Activated CD4-positive, alpha-beta T cell treated with anti-CD3 and anti-CD28 coated beads, Interleukin-10, Interleukin-2, amounts not matched to agents 100 ng/mL and 50 ng/mL, durations not matched to agents 16 hours and 8 hours (primary cell): ENCODE measurements at regions not wholly inside any gene's neighbourhood (a gene's known extent, or its start where the extent isn't known, plus 50 kb on each side); places are given as distances from the start of the nearest gene placed in this dataset.
"Not testable (repeated sequence)": the region's sequence is repeated elsewhere in the genome, so short reads cannot be mapped to it uniquely, and the experiment has no call there.

Experiments used
- DNase-seq: peaks from one replicate; pipeline ENCODE4 v3.0.0-alpha.2; 2020

DNA sequence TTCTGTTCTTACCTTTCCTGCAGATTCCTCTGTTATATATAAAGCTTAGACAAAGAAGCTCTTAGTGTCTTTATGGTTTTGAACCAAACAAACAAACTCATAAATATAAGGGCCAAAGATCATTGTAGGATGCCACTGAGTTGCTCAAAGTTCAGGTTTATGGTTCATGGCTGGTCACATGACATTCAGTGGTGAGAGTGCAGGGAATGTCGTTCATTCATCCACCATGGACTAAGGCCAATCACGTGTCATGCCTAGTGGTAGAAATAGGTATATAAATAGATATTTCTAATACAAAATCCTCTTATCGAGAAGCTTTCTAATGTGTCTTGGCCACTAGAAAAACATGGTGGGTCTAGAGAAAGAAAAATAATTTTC, 119.4 kb downstream of the GATA3 start:
- DNase-seq, result no peak

DNA sequence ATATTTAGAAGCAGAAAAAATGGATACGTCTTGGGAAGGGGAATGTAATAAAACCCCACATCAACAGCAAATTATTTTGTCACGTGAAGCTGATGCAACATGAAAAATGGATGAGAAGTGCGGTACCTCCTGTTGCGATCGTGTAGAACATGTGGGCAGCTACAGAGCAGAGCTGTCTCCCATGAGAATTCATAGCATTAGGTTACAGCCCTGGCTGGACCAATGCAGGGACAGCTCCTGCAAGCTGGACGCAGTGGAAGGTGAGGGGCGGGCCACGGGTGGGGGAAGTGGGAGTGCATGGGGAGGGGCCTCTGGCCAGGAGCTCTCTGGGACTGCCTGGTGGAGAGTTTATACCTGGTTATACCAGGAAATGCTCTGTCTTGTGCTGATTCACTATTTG, 120.3 kb downstream of the GATA3 start:
- DNase-seq, result no peak

DNA sequence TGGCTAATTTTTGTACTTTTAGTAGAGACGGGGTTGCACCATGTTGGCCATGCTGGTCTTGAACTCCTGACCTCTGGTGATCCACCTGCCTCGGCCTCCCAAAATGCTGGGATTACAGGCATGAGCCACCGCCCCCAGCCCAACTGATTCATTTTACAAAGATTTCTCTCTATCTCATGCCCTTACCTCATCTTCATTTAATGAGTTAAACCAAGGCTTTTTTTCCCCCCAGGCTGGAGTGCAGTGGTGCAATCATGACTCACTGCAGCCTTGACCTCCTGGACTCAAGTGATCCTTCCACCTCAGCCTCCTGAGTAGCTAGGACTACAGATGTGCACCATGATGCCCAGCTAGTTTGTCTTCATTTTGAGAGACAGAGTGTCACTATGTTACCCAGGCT, 123.0 kb downstream of the GATA3 start:
- DNase-seq, result not testable (repeated sequence)

DNA sequence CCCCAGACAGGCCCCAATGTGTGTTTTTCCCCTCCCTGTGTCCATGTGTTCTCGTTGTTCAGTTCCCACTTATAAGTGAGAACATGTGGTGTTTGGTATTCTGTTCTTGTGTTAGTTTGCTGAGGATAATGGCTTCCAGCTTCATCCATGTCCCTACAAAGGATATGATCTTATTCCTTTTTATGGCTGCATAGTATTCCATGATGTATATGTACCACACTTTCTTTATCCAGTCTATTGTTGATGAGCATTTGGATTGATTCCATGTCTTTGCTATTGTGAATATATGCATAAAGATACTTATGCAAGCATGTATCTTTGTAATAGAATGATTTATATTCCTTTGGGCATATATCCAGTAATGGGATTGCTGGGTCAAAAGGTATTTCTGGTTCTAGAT, 125.3 kb downstream of the GATA3 start:
- not testable (repeated sequence) for DNase-seq

DNA sequence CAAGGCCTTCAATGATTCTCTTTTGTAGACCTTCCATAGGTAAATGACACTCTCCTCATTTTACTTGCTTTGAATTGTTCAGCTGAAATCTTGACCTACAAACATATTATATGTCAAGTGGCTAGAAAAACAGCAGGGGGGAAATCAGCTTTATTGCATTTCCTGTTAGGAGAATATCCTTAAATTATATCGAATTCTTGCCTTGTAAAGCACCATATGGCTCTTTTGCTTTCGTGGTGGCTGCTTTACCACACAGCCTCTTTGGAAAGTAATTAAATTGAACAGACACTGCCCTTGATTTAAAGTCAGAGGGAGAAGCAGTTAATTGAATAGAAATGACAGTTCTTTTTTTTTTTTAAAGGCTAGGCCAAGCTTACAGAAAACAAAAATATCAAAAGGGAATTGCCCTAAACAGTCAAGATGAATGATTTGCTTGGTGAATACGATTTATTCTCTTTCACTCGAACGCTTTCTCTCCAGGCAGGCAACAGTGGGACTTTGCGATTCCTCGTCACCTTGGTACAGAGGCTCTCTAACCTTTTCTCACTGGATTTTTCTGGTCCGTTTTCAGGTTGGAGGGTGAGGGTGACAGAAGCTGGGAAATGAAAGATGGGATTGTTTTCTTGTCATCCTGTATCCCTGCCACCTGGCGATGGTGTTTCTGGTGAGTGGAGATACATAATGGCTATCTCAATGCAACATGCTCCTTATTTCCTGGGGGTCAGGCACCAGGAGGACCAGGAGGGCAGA, 126.0 kb downstream of the GATA3 start:
- no peak for DNase-seq

DNA sequence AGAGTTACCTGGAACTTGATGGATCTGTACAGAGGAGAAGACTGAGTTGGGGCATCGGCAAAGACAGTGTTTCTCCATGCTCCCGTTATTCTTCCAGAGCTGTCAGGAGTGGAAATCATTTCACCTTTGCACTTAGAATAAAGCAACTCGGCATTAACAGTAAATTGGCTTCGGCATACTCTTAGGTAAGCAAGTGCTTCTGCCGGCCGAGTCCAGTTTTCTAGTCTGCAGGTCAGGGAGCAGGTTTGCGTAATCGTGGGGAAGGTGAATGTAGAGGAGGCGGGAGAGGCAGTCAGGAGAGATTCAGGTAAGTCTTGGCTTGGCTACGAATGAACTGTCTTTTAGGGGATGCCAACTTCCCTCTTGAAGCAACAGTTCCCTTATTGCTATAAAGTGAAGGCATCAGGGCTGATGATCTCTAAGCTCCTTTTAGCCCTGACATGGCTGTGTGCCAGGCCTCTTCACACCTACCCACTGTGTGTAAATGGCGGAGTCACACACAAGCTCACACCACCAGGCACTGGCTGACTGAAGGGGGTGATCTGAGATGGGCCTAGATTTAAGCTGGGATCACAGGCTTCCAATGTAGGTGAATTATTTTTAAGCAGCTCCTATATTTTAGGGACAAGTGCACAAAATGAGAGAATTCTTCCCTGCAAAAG, 127.1 kb downstream of the GATA3 start:
- DNase-seq, result no peak

DNA sequence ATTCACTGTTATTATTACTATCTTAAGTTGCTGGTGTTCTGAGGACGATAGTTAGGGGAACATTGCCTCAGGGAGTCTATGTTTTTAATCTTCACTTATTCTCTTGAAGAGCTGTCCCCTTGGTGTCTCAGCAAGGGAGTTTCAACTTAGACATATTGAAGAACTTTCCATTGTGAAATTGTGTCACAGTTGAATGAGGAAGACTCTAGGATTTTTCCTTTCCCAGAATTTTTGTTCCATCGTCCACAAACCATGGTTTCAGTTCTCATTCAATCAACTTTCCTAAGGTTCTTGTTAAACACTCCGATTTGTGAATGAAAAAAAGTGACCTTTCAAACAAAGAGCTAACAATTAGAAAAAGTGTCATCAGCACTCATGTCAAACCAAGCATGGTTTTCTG, 128.3 kb downstream of the GATA3 start:
- no peak for DNase-seq

DNA sequence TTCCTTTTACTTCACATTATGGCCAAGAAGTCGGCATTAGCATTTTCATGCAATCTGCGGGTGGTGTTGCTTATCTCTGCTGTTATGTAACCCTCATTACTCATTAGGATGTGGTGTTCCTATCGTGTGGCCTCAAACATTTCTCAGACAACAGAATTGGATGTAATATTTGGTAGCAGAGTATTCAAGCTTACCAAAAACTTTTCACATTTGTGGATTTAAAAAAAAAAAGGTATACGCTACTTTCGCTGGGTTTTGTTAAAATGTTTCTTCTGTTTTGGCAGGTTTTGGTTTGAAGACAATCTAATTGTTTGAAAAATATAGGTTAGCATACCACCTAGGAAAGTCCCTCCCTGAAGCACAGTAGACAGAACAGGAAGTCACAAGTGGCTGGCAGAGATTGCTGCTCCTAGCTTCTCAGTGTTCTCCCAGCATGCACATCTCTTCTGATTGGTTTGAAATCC, 128.8 kb downstream of the GATA3 start:
- DNase-seq, result peak; percentile 66

DNA sequence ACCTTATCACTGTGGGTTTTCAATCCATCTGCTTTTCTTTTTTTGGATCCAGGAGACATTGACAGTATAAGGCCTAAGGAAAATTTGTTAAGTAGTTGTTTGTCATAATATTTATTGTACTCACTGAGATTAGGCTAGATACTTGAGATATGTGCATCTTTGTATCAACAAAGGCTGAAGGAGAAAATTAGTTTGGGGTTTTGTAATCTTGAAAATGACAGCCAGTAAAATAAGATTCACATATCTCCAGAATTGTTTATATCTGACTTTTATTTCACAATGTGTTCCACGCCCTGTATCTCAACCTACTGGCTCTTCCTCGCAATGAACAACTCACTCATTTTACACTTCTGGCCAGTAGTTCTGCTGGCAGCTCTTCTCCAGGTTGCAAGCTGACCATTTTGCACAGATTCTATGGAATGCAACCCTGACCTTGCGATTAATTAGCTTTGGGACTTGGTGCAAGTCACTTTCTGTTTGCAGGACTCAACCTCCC, 132.7 kb downstream of the GATA3 start:
- DNase-seq, result no peak

DNA sequence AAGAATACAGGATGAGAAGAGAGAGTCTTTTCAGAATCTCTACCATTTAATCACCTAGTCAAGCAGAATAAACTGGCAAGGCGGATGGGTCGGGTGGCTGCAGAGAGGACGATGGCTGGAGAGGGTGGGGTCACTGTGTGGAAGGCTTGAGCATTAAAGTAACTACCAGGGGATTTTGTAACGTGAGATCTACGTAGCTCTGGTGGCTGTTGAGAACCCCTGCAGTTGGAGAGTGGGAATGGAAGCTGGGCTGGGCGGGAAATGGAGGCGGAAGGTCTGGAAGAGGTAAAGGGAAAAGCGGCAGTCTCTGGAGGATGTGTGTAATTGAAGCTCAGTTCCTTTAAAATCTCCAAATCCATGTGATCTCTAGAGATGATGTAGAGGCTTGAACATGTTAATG, 135.0 kb downstream of the GATA3 start:
- DNase-seq, result no peak

DNA sequence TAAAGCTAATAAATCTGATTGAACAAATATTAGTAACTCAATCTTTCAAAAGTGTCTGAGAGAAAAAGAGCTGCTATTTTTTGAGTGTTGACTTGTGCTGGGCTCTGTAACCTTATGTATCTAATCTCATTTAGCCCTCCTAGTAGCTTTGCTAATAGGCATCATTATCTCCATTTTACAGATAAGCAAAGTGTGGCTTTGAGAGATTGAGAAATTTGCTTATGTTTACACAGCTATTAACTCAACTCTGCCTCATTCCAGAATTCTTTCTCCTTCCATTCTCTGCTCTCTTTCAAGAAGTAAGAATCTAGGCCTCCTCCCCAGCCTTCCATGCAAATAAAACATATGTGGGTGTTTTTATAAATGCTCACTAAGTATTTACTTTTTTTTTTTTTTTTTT, 137.8 kb downstream of the GATA3 start:
- DNase-seq, result no peak

DNA sequence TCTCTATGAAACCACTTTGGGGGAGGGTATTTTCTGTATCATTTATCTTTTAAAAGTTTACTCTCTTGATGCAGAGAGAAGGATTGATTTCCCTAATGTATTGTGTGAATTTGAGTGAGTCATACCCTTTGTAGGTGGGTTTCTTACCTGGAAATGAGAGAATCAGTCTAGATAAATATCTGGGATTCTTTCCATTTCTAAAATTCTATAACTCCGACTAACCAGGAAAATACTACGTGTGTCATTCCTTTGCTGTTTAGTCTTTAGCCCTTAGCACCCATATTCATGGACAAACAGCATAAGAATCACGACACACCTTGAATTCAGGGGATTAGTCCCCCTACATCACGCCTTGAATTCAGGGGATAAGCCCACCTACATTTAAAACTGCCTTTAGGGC, 139.1 kb downstream of the GATA3 start:
- no peak for DNase-seq

DNA sequence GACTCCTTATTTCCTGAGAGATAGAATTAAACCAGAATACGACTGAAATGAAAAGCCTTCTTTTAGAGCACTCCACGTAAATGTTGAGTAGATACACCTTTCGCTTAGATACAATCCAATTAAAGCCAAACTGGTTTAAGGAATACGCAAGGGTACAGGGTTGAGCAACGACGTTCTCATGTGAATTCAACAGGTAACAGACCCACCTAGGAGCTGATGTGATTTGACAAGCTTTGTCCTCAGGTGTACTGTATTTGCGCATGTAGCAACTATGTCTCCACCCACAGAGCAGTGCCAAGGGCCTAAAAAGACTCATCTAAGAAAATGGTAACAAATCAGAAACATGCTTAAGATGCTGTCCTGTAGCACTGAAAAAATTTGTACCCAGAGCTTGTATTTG, 139.6 kb downstream of the GATA3 start:
- no peak for DNase-seq

DNA sequence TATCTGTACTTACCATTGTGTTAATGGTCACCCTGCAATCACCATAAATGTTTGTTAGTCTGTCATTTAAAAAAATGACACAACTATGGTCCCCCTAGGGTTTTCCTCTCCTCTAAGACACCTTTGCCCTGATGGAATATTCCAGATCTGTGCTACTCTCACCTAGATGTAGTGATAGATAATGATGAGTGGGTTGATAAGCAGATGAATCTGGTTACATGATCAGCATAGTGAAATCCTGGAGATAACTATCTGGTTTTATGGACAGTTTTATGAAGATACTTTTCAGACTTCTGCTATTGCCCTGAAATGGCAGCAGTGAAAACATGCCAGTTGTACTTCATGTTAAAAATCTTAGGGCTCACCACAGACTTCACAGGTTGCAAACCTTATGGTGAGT, 152.4 kb downstream of the GATA3 start:
- no peak for DNase-seq

DNA sequence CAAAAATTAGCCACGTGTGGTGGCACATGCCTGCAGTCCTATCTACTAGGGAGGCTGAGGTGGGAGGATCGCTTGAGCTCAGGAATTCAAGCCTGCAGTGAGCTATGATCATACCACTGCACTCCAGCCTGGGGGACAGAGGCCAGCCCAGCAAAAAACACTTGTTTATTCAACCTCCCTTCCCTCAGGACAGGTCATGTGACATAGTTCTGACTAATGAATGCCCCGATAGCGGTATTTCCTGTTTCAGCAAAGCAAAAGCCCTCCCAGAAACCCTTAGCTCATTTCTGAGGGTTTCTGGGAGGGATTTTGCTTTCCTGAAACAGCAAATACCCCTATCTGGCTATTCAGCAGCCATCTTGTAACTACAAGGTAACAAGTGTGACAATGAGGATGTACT, 157.1 kb downstream of the GATA3 start:
- no peak for DNase-seq

DNA sequence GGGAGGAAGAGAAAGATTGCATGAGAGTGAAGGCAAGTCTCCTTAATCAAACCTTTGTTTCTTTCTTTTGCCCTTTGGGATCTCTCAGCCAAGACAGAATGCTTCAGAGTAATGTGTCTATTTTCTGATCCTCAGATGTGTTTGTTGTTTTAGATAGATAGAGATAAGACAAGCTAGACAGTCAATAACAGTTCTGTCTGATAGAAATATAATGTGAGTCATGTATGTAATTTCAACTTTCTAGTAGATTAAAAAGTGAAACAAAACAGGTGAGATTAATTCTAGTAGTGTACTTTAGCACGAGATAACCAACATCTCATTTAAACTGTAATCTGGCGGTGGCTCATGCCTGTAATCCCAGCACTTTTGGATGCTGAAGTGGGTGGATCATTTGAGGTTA, 159.2 kb downstream of the GATA3 start:
- DNase-seq, result no peak

DNA sequence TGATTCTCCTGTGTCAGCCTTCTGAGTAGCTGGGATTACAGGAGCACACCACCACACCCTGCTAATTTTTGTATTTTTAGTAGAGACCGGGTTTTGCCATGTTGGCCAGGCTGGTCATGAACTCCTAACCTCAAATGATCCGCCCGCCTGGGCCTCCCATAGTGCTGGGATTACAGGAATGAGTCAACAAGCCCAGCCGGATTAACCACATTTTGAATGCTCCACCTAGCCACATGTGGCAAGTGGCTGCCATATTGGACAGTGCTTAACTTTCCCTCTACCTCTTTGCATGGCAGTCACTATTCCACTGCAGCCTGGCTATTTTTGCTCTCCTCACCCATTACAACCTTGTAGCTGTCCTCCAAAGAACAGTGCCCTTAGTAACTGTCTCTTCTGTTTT, 160.1 kb downstream of the GATA3 start:
- no peak for DNase-seq

DNA sequence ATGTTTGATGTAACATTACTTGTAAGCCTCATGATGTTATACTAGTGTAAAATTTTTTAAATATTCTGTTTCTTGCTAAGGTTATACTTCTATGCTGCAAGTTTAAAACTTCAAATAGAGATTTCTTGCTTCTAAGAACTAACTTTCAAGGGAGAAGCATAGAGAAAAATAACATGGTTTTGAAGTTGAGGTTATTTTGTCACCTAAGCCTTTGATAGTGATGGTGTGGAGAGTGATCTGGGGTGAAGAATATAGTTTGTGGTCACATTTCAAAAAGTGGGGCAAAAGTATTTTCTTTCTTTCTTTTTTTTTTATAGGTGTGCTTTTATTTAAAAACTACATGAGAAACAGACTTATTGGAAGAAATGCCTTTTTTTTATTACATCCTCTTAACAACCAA, 162.4 kb downstream of the GATA3 start:
- no peak for DNase-seq

DNA sequence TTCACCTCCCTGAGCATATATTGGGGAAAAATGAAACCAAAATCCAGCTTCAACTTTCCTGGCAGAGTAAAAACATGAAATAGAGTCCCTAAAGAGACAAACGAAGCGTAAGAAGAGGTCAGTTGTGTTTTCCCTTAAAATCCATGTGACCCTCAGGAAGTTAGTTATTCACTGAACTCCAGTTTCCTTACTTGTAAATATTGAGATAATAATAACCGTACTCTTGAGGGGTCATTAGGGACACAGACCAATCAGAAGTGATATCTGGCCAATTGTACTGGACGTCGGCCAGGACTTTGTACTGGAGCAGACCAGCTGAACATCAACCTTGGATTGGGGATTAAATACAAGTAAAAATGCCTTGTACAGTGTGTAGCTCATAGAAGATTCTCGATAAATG, 167.0 kb downstream of the GATA3 start:
- no peak for DNase-seq

DNA sequence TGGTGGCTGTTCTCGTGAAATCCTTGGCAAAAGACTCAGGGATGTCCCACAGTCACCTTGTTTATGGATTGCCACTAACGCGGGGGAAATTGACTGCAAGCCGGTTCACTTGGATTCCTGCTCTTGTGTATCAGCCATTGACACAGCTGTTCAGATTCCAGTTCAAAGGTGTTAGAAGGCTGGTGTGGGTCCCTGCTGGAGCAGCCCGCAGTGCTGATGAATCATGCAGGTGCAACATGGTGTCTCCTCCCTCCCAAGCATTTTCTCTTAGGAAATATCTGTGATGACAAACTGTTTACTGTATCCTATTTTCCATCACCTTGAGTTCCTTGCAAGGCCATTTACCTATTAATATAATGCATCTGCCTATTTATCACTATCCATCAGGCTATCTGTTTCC, 170.1 kb downstream of the GATA3 start:
- no peak for DNase-seq

DNA sequence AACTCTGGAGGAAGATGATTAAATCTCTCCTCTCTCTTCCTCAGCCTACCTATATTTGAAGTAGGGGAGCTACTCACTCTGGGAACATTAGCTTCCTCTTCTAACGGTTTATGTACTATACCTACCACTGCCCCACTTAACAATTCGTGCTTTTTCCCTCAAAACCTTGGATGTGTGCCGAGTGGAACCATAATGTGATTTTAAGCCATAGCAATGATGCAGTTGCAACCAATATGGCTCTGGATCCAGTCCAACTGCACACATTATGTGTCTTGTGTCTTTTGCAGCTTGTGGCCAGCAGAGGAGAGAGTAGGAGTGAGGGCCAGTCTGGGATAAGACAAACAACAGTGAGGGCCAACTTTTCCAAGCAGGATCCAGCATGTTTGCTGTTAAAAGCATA, 170.7 kb downstream of the GATA3 start:
- DNase-seq, result no peak

DNA sequence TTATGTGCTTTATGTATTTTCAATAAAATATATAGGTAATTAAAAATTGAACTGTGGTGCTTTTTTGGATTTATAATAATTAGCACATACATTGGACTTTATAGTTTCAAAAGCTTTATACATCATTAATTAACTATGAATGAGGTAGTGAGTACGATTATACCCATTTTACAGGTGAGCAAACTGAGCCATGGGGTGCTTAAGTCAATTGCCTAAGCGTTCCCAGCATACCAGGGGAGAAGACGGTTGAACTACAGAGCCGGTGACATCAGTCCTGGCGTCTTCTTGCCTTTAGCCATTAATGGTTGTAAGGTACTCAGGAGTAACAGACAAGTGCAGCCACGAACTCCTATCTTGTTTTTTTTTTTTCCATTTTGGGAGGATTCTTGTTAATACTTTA, 172.8 kb downstream of the GATA3 start:
- DNase-seq, result no peak

DNA sequence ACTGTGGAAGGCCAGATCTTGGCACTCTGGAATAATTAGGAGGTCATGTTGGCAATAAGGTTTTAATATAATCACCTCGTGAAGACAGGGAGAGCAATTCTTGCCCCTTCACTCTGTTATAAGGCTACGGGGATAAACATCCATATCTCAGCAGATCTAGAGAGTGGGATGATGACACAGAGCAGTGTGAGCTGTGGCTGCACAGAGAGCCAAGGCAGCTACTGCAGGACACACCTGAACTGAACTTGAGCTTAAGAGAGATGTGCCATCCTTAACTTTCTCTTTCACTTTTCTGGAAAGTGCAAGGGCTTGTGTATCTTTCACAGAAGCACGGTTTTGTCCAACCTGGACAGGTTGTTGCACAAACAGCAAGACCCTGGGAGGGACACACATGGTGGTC, 174.7 kb downstream of the GATA3 start:
- DNase-seq, result peak; percentile 32

DNA sequence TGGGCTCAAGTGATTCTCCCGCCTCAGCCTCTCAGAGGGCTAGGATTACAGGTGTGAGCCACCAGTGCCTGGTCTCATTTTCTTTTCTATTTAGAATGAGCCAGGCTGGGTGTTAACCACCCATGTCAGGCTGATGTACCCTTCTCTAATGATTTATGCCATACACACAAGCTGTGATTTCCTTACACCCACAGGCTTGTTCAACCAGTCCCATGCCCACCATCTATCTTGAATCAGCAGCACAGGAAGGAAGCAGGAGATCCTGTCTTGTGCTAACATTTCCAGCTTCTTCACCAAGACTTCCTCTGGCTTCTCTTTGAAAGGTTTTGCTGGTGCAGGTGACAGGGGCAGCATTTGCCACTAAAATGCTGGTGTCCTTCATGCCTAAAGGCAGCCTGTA, 176.4 kb downstream of the GATA3 start:
- no peak for DNase-seq

DNA sequence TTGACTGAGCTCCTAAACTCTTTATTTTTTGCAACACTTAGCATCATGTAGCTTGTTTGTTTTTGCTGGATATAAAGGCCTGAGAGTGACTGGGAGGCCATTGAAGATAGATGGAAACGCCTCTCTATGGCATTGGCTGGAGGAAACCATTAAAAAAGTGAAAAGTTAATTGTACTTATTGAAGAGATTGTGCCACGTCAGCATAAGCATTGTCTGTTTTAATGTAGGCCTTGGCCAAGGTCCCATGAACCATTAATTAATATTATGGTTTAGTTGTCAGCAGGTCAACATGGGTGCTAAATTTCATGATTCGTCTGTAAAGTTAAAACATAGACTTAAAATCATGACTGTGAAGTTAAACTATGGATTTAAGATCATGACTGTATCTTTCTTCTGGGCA, 178.6 kb downstream of the GATA3 start:
- no peak for DNase-seq
